Heart right ventricle (tissue), 16 donors: ENCODE measurements at regions not wholly inside any gene's neighbourhood (a gene's known extent, or its start where the extent isn't known, plus 50 kb on each side); places are given as distances from the start of the nearest gene placed in this dataset.

Experiments used
- ATAC-seq, 8 donors: fragments of 200-7000 bp; cut with Tn5 transposase; one replicate each; pipeline ENCODE4 v1.9.1; 2020; ENCODE audit warnings: mild to moderate bottlenecking in 8 of 8, moderate library complexity in 8 of 8, moderate number of reproducible peaks in 1 of 8
- DNase-seq, 2 donors: peaks; one replicate each; pipeline ENCODE4 v3.0.0-alpha.2; 2020
- H3K27ac ChIP-seq, 10 donors: fragments of 200-600 bp; sonication (generic) in 2 of 10; one replicate each; pipeline versions ENCODE4 v1.5.0 to v1.8.0; 2020 to 2022; ENCODE audit warnings: mild to moderate bottlenecking in 3 of 10
- H3K27me3 ChIP-seq, 7 donors: fragments of 200-600 bp; one replicate each; pipeline ENCODE4 v1.8.0; 2021 to 2022; ENCODE audit warnings: mild to moderate bottlenecking in 2 of 7
- H3K36me3 ChIP-seq, 9 donors: fragments of 200-600 bp; sonication (generic) in 1 of 9; one replicate each; pipeline versions ENCODE4 v1.5.0 to v1.8.0; 2020 to 2022; ENCODE audit warnings: mild to moderate bottlenecking in 2 of 9
- H3K4me1 ChIP-seq, 9 donors: fragments of 200-600 bp; sonication (generic) in 1 of 9; one replicate each; pipeline versions ENCODE4 v1.5.0 to v1.8.0; 2020 to 2022; ENCODE audit warnings: mild to moderate bottlenecking in 4 of 9
- H3K4me3 ChIP-seq, 10 donors: fragments of 200-600 bp; sonication (generic) in 2 of 10; one replicate each; pipeline versions ENCODE4 v1.5.0 to v1.8.0; 2020 to 2022; ENCODE audit warnings: mild to moderate bottlenecking in 7 of 10, moderate library complexity in 2 of 10
- H3K9me3 ChIP-seq, 11 donors: fragments of 200-600 bp in 10 of 11; sonication (generic) in 2 of 11; one replicate each; pipeline versions ENCODE4 v1.5.0 to v1.8.0; 2013 to 2022; ENCODE audit warnings: mild to moderate bottlenecking in 2 of 11, control low read depth in 1 of 11, moderate library complexity in 1 of 11
- WGBS, 2 donors: extraction: QIAGEN DNeasy Blood & Tissue Kit; methylation state at CpG; one replicate each; pipeline ENCODE4 v1.1.7; 2013; ENCODE audit warnings: inconsistent platforms in 1 of 2; 5-methylcytosine and 5-hydroxymethylcytosine counted together
- intact Hi-C, 10 donors: fragments of 100-400 bp; cut with DNase I; formaldehyde crosslinking; loops; one replicate each; pipeline versions ENCODE4 v1.11.1 to v1.14.2; 2022
- TF ChIP-seq, protein P1 (sequence below), 9 donors: fragments of 200-600 bp; sonication (generic) in 2 of 9; IDR thresholded peaks; one replicate each; pipeline versions ENCODE4 v1.5.0 to v1.8.0; 2021 to 2022; ENCODE audit warnings: antibody characterized with exemption in 9 of 9, mild to moderate bottlenecking in 5 of 9, moderate library complexity in 1 of 9
- donor health status: Arrhythmogenic right ventricular cardiomyopathy.
- donor health status: ischemic (EF 13 %, LVEDD 7.1; RV severe dilation, severe dysfunction).
- donor health status: healthy with polysubstance abuse.
- donor health status: DM: no; HTN: yes; CAD: no.
- donor health status: DM: no; HTN: no; CAD: no.
- donor health status: ischemic (EF 25% LVEDD 6.9; RV normal size, moderate dysfunction).
- donor health status: ischemic (EF 25% LVEDD 5.7; RV mildly dilated, moderate dysfunction).
- donor health status: healthy.
- donor health status: DM: yes; HTN: yes; CAD: no.
- donor health status: Ischemic cardiomyopathy.
- donor health status: ischemic (EF 35%, LVEDD 5.7; RV mildly dilated, moderate dysfunction).
- donor health status: nonischemic (EF 11% LVEDD 7.7; RV severe dilation, severe dysfunction).
- donor health status: DM: yes; HTN: yes; CAD: no.
- donor health status: PGD.
- donor health status: ischemic (EF 29% LVEDD 5.4; RV normal size, mild dysfunction).
- donor health status: nonischemic (EF 23%, LVEDD 6.1; RV moderate dilation, normal function).

DNA sequence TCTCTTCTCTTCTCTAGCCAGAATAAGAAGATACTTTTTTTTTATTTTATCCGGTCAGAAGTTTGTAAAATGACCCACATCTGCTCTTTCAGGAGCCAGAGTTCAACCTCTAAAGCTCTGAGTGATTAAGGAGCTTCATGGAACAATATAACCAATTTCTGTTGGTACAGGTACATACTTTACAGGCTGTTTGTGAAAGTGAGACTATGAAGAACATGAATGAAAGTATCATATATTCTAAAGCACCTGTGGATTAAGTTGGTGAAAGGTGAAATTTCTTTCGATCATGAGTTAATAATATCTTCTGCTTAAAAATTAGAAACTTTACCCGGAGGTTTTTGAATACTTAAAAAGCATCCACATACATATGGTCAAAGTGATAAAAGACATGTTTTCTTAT, 65.2 kb downstream of the DMRT2 start:
- ATAC-seq: no peak
- intact Hi-C loops: no loop called here
- no peak overlapping the region for H3K27ac ChIP-seq

DNA sequence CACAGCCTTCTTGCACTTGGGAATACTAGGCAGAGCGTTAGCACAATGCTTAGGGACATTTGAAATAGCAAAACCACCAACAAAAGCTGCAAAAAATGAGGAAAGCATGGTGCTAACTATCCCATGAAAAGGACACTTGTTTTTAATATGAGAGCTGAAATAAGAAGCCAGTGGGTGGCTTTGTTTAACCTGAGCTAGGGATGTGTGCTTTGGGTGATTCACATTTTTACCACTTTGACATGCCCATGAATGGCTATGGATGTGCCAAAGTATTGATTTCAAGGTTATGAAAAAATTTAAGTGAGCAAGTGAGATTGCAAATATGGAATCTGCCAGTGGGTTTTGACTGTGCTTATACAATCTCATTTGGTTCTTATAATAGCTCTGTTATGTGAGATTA, 67.3 kb downstream of the DMRT2 start:
- 70 to 75% methylated on average over 1 of the region's 1 CpG for WGBS, 2 donors
- TF ChIP-seq, protein P1, sequence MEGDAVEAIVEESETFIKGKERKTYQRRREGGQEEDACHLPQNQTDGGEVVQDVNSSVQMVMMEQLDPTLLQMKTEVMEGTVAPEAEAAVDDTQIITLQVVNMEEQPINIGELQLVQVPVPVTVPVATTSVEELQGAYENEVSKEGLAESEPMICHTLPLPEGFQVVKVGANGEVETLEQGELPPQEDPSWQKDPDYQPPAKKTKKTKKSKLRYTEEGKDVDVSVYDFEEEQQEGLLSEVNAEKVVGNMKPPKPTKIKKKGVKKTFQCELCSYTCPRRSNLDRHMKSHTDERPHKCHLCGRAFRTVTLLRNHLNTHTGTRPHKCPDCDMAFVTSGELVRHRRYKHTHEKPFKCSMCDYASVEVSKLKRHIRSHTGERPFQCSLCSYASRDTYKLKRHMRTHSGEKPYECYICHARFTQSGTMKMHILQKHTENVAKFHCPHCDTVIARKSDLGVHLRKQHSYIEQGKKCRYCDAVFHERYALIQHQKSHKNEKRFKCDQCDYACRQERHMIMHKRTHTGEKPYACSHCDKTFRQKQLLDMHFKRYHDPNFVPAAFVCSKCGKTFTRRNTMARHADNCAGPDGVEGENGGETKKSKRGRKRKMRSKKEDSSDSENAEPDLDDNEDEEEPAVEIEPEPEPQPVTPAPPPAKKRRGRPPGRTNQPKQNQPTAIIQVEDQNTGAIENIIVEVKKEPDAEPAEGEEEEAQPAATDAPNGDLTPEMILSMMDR (IDR thresholded peaks at IDR 0.05): no peak
- intact Hi-C loops: no loop called here
- Histone ChIP-seq H3K9me3 (peaks cover 0 to 6% (median 0%) of the 10 kb centered on the region in 11 donors), H3K27me3 (no peaks in the 10 kb centered on the region), H3K36me3 (no peaks in the 10 kb centered on the region), H3K4me3 (no peak overlapping the region), H3K27ac (no peak overlapping the region), H3K4me1 (no peaks in the 10 kb centered on the region)
- no peak for ATAC-seq
- no peak for DNase-seq

More for the DNA sequence above, 65.2 kb downstream of the DMRT2 start:
- H3K9me3 ChIP-seq: peaks cover 0 to 12% (median 0%) of the 10 kb centered on the region in 11 donors
- TF ChIP-seq, protein P1 (IDR thresholded peaks at IDR 0.05): no peak
- H3K36me3 ChIP-seq: no peaks in the 10 kb centered on the region
- no peaks in the 10 kb centered on the region for H3K27me3 ChIP-seq
- WGBS, 2 donors: 79 to 84% methylated on average over 3 of the region's 3 CpGs
- H3K4me3 ChIP-seq: no peak overlapping the region
- H3K4me1 ChIP-seq: no peaks in the 10 kb centered on the region
- no peak for DNase-seq

DNA sequence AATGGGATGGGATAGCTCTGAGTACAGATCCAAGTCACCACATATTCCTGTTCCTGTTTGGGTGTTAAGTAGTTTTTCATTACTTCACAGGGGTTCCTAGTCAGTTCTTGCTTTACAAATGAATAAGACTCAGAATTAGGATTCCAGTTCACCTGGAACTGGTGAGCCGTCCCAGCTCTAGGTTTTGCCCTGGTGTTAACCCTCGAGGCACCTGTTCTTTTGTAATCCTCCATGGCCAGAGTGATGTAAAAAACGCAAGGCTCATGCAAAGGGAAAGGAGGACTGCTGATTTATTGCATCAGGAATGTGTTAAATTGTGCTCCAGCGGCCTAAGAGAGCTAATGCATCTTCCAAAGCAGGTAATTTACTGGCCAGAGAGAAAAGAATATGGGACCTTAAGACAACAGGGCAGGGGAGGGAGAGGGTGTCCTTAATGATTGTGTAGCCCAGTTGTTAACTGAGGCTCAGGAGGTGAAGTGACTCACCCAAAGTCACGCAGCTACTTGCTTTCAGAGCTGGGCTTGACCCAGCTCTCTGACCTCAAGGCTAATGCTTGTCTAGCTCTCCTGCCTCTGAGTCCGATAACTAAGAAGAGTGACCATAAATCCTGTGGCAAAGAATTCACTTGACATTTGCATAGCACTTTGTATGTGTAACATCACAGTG, 70.5 kb downstream of the DMRT2 start:
- H3K27ac ChIP-seq: no peak overlapping the region
- H3K27me3 ChIP-seq: no peaks in the 10 kb centered on the region
- TF ChIP-seq, protein P1 (IDR thresholded peaks at IDR 0.05): no peak
- H3K4me1 ChIP-seq: no peaks in the 10 kb centered on the region
- 43 to 47% methylated on average over 6 of the region's 6 CpGs for WGBS, 2 donors
- H3K36me3 ChIP-seq: no peaks in the 10 kb centered on the region
- no peak for ATAC-seq
- no peak overlapping the region for H3K4me3 ChIP-seq
- intact Hi-C loops: no loop called here
- H3K9me3 ChIP-seq: no peaks in the 10 kb centered on the region
- DNase-seq: no peak

DNA sequence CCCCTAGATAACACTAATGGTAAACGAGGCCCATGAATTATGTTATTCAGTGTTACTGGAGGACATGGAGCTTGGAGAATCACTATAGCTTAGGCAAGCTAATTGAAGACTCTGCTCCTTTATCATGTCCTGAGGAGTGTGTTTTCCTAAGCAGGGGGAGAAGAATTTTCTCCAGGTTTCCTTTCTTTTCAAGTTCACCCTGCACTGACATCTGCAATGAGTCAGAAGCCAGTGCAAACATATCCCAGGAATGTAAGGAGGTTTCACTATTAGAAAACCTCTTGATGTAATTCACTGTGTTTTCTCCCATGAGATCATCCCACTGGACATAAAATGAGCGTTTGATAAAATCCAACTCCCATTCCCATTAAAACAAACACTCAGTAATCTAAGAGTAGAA, 75.6 kb downstream of the DMRT2 start:
- no peak for ATAC-seq

More for the DNA sequence above, 75.6 kb downstream of the DMRT2 start:
- no peak overlapping the region for H3K4me3 ChIP-seq
- H3K9me3 ChIP-seq: peaks cover 0 to 12% (median 0%) of the 10 kb centered on the region in 11 donors
- H3K4me1 ChIP-seq: no peaks in the 10 kb centered on the region
- no peak for DNase-seq
- intact Hi-C loops: no loop called here
- H3K36me3 ChIP-seq: no peaks in the 10 kb centered on the region
- TF ChIP-seq, protein P1 (IDR thresholded peaks at IDR 0.05): no peak
- WGBS, 2 donors: 34 to 52% methylated on average over 2 of the region's 2 CpGs
- no peaks in the 10 kb centered on the region for H3K27me3 ChIP-seq
- H3K27ac ChIP-seq: no peak overlapping the region
